ENCODE measurements at regions not wholly inside any gene's neighbourhood (a gene's known extent, or its start where the extent isn't known, plus 50 kb on each side); places are given as distances from the start of the nearest gene placed in this dataset.

DNA sequence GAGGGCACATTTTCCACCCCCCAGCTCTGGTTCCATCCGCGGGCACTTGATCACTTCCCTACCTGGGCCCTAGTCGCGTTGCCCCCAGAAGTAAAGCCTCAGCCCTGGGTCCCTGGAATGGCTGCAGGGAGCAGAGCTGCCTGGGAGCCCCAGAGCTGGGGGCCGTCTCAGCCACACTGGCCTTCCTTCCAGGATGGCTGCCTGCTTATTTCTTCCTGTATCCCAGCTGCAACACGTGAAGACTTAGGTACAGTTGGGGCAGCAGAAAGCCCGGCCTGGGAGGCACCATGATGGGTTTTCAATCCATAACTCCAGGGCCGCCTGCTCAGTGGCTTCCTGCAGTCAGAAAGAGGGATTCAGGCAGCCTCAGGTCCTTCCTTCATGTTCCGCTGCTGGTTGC lies 232.3 kb downstream of the IRX2 start:
- H3K27me3 ChIP-seq (ENCODE audit: control insufficient read depth, insufficient read depth, low read length), result no peaks in the 10 kb centered on the region
- H3K36me3 ChIP-seq (ENCODE audit: control insufficient read depth, insufficient read depth, low read length), result no peaks in the 10 kb centered on the region
- DNase-seq (ENCODE audit: low read depth) (no peak), FAIRE-seq (no peak)
- H3K4me3 ChIP-seq (ENCODE audit: low read depth, low read length), result no peak overlapping the region
- TF ChIP-seq, protein P1, sequence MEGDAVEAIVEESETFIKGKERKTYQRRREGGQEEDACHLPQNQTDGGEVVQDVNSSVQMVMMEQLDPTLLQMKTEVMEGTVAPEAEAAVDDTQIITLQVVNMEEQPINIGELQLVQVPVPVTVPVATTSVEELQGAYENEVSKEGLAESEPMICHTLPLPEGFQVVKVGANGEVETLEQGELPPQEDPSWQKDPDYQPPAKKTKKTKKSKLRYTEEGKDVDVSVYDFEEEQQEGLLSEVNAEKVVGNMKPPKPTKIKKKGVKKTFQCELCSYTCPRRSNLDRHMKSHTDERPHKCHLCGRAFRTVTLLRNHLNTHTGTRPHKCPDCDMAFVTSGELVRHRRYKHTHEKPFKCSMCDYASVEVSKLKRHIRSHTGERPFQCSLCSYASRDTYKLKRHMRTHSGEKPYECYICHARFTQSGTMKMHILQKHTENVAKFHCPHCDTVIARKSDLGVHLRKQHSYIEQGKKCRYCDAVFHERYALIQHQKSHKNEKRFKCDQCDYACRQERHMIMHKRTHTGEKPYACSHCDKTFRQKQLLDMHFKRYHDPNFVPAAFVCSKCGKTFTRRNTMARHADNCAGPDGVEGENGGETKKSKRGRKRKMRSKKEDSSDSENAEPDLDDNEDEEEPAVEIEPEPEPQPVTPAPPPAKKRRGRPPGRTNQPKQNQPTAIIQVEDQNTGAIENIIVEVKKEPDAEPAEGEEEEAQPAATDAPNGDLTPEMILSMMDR (IDR thresholded peaks at IDR 0.05; ENCODE audit: insufficient read depth, low read length, severe bottlenecking), result no peak

GRCh38 chr5:2517451-2517850 lies 234.0 kb downstream of the IRX2 start:
- no peaks in the 10 kb centered on the region for H3K27me3 ChIP-seq (ENCODE audit: control insufficient read depth, insufficient read depth, low read length)
- TF ChIP-seq, protein P1 (IDR thresholded peaks at IDR 0.05; ENCODE audit: insufficient read depth, low read length, severe bottlenecking), result no peak
- H3K36me3 ChIP-seq (ENCODE audit: control insufficient read depth, insufficient read depth, low read length), result no peaks in the 10 kb centered on the region
- FAIRE-seq, result no peak
- DNase-seq (ENCODE audit: low read depth), result no peak
- H3K4me3 ChIP-seq (ENCODE audit: low read depth, low read length), result no peak overlapping the region

- Histone ChIP-seq H3K27me3 (ENCODE audit: control insufficient read depth, insufficient read depth, low read length) (no peaks in the 10 kb centered on the region), H3K4me3 (ENCODE audit: low read depth, low read length) (no peak overlapping the region), H3K36me3 (ENCODE audit: control insufficient read depth, insufficient read depth, low read length) (no peaks in the 10 kb centered on the region)
- DNase-seq (ENCODE audit: low read depth) (no peak), FAIRE-seq (no peak)
- TF ChIP-seq, protein P1 (IDR thresholded peaks at IDR 0.05; ENCODE audit: insufficient read depth, low read length, severe bottlenecking), result no peak
Measured at GRCh38 chr5:2515180-2515764, 236.2 kb downstream of the IRX2 start.

DNA sequence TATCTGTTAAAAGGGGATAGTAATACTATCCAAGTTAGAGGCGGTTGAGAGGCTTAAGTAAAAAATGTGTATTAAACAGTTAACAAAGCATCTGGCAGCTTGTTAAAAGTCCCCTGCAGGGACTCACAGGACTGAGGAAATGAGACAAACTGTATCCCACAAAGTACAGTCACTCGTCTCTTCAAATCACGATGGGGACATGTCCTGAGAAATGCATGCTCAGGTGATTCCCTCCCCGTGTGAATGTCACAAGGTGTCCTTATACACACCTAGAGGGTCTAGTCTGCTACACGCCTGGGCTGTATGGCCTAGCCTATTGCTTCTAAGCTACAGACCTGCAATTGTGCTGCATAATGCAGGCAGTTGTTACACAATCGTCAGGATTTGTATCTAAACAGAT lies 237.0 kb downstream of the IRX2 start:
- Histone ChIP-seq H3K36me3 (ENCODE audit: control insufficient read depth, insufficient read depth, low read length) (no peaks in the 10 kb centered on the region), H3K4me3 (ENCODE audit: low read depth, low read length) (no peak overlapping the region), H3K27me3 (ENCODE audit: control insufficient read depth, insufficient read depth, low read length) (no peaks in the 10 kb centered on the region)
- no peak for FAIRE-seq
- TF ChIP-seq, protein P1 (IDR thresholded peaks at IDR 0.05; ENCODE audit: insufficient read depth, low read length, severe bottlenecking), result no peak
- no peak for DNase-seq (ENCODE audit: low read depth)

DNA sequence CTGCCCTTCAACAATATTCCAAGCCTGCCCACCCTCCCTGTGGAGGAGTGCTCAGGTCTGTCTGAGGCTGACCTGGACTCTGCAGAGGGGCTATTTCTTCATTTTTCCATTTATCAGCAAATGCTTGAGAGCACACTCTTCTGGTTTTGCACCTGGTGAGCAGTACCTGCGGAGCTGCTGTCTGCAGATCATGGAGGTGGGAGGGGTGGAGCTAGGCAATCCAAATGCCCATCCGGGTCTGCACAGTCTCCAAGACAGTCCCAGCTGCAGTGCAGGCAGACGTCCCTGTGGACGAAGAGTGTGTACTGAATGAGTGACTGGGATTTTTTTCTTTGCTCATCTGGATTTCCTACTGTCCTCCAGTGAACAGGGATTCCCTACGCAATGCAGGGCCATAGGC lies 239.8 kb downstream of the IRX2 start:
- FAIRE-seq, result no peak
- H3K4me3 ChIP-seq (ENCODE audit: low read depth, low read length), result no peak overlapping the region
- H3K27me3 ChIP-seq (ENCODE audit: control insufficient read depth, insufficient read depth, low read length), result no peaks in the 10 kb centered on the region
- no peaks in the 10 kb centered on the region for H3K36me3 ChIP-seq (ENCODE audit: control insufficient read depth, insufficient read depth, low read length)
- TF ChIP-seq, protein P1 (IDR thresholded peaks at IDR 0.05; ENCODE audit: insufficient read depth, low read length, severe bottlenecking), result no peak
- no peak for DNase-seq (ENCODE audit: low read depth)

DNA sequence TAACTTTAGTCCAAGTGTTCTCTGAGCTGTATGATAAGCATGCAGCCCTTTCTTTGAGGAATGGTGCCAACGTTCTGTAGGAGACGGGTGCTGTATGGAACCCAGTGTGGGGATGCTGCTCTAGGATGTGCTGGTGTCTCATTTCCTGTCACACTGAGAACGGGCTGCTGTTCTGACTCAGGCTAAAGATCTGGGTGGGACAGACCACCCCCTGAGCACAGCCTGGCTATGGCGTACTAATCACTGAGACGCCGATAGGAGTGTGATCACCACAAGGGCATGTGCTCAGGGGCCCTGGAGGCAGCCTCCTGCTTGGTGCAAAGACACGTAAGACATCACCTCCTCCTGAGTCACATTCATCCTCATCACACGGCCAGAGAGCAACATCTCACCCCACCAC lies 240.4 kb downstream of the IRX2 start:
- FAIRE-seq (no peak), DNase-seq (ENCODE audit: low read depth) (no peak)
- H3K36me3 ChIP-seq (ENCODE audit: control insufficient read depth, insufficient read depth, low read length), result no peaks in the 10 kb centered on the region
- no peaks in the 10 kb centered on the region for H3K27me3 ChIP-seq (ENCODE audit: control insufficient read depth, insufficient read depth, low read length)
- TF ChIP-seq, protein P1 (IDR thresholded peaks at IDR 0.05; ENCODE audit: insufficient read depth, low read length, severe bottlenecking), result no peak
- H3K4me3 ChIP-seq (ENCODE audit: low read depth, low read length), result no peak overlapping the region
